ENCODE measurements at regions not wholly inside any gene's neighbourhood (a gene's known extent, or its start where the extent isn't known, plus 50 kb on each side); places are given as distances from the start of the nearest gene placed in this dataset.
A peak's percentile ranks its signal among the peaks of the same experiment; 100 is the strongest.
"Not testable (repeated sequence)": the region's sequence is repeated elsewhere in the genome, so short reads cannot be mapped to it uniquely, and the experiment has no call there.

DNA sequence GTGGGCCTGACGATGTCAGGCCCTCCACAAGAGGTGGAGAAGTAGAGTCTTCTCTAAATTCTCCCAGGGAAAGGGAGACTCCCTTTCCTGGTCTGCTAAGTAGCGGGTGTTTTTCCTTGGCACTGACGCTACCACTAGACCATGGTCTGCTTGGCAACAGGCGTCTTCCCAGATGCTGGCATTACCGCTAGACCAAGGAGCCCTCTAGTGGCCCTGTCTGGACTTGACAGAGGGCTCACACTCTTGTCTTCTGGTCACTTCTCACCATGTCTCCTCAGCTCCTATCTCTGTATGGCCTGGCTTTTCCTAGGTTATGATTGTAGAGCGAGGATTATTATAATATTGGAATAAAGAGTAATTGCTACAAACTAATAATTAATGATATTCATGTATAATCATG lies 51.1 kb upstream of the RASSF6 start:
- FAIRE-seq = not testable (repeated sequence)

DNA sequence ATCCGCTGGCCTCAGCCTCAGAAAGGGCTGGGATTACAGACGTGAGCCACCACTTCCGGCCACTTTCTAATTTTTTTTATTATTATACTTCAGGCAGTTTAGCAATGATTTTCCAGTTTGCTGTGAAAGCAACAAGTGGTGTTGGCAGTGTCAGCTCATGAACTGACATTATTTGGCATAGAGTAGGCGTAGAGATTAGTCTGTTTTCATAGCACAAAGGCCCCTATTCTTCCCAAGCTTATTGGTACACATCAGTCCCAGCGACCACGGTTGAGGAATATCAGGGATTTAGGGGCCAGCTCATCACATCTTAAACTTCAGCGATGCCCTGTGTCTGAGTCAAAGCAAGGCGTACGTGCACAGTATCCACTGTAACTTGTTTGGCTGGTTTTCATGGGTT lies 53.0 kb upstream of the RASSF6 start:
- FAIRE-seq = no peak

DNA sequence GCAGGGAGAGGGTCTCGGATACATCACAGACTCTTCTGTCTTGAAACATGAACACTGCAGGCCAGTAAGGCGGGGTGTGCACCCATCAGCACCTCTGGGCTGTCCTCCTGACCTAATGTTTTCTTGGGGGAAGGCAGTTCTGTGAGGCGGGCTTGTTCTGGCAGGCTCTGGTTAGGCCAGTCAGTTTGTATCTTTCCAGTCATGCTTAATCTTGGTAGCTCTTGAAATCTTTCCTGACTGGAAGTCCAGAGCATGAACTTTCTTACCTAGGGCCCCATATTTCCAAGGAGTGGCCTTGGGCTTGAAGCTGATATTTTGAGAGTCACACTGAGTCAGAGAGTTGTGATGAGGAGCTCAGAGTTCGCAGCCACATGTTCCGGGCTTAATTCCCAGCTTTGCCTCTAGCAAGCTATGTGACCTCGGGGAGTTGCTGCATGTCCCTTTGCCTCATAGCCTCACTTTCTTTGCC lies 54.2 kb upstream of the RASSF6 start:
- FAIRE-seq = no peak

DNA sequence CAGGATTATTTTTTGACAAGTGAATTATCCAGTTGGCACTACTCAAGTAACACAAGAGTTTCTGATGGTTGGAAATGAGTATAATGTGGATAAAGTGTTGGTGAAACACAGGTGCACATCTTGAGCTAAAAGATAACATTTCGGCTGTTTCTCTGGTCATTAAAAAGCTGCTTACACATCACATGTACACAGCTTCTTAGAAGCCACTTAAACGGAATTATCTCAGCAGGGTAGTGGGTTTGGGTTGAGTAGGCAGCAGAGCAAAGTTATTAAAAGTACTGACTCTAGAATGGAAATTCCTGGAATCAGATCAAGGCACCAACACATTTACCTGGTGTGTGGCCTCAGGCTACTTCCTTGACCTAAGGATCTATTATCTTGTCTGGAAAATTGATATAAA lies 55.4 kb upstream of the RASSF6 start:
- no peak for FAIRE-seq

DNA sequence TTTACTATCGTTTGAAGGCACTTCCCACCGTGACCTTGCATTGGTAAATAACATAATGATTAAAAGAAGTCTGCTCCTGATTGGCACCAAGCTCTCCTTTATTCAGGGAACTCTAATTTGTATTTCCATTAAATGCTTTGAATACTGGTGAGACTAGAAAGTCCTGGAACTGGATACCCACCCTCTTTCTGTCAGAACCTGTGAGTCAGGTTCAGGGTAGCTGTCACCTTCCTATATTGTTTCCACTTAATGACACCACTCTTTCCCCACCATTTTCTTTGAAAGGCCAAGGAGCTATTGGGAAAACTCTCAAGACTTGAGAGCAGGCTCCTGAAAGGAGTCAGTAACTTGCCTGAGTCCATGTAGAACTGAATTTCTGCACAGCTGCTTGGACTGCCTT lies 55.9 kb upstream of the RASSF6 start:
- FAIRE-seq = no peak

DNA sequence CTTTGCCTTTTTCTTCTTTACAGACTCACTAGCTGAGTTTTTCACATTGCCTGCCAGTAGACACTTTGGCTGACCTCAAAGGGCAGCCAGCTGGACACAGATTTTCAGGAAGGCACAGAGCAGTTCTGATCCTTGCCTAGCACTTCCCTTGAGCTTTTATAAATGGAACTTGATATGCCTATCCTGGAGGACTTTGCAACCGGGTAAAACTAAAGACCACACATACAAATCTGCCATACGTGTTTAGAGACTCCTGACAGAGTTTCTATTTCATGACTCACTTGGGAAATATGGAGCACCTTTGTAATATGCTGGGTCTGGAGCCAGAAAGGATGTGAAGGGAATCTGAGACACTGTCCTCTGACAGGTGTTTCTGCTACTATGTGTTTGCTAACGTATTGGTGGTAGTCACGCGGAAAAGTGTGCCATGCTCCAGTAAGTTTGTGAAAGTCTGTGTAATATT lies 56.7 kb upstream of the RASSF6 start:
- FAIRE-seq = peak; percentile 74

DNA sequence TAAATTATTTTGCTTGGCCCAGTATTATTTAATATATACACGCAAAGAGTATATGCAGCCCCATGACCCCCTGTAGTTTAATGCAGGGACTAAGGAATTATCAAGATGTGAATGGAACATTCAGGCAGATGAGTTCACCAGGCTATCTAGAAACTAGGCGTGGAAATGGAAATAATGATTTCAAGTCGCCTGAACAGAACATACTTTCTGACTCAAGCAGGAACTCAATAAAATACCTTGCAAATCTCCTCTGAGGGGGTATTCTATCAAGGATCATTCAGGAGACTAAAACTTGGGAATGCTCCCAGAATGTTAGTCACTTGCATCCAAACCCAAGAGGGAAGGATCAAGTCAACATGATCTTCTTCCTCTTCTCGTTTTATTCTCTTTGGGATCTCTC lies 59.6 kb upstream of the RASSF6 start:
- FAIRE-seq = no peak

DNA sequence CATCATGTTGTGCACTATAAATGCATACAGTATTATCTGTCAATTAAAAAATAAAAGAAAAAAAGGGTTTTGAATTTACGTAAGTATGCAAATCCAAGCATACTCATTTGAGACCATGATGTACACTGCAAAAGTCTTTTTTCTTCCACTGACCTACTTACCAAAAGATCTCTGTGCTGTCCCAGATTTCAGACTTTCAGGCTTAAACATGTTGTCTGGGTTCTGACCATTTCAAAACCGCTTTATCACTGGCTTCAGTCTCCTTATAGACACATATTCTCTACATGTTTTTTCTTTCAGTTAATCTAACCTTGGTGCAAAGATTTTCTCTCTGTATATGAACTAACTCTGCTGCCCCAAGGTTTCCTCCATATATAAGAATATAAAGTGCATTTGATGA lies 58.6 kb upstream of the CXCL8 start:
- no peak for FAIRE-seq

DNA sequence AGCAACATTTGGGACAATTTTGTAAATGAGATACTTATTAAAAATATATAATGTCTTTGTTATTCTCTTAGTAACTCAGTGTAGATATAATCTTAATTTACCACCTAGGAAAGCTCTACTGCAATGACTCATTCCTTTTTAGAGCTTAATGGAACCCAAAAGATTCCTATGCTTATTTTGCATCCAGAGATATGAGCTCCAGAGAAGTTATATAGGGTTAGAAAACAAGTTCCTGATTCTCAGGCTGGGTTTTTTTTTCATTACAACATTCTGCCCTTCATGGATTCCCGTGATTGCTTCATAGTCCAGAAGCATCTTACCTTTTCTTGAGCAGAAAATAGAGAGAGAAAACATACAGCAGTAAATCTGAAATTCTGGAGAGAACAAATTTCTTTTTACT lies 57.9 kb upstream of the CXCL8 start:
- no peak for FAIRE-seq

DNA sequence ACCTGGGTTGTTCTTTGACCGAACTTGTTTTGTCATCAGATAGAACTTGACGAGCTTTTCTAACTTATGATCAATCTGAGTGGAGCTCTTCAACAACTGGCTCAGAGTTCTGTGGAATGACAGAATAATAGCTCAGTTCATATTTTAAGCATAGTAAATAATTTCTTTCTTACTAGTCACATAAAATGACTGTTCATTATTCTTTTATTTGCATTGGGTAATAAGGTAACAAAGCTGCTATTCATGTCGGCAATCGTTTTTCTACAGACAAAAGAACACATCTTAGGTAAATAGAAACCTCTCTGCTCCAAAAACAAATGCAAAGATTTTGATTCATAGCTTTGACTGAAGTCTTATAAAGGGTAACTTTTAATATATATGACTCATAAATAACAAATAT lies 57.3 kb upstream of the CXCL8 start:
- FAIRE-seq = no peak

DNA sequence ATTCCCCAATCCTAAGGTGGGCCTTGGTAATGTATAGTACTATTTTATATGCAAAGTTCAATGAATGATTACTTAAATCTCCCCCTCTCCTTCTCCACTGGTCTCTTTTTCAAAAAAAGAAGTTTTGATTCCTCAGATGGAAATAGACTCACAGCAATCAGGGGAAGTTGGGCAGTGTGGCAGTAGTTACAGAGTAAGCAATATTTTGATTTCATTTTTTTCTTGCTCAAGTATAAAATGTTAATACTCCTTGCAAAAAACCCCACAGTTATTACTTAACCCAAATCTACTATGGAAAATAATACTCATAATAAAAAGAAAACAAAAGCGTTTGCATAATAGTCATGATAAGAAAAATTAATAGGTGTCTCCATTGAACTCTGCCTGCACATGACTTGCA lies 56.9 kb upstream of the CXCL8 start:
- no peak for FAIRE-seq

DNA sequence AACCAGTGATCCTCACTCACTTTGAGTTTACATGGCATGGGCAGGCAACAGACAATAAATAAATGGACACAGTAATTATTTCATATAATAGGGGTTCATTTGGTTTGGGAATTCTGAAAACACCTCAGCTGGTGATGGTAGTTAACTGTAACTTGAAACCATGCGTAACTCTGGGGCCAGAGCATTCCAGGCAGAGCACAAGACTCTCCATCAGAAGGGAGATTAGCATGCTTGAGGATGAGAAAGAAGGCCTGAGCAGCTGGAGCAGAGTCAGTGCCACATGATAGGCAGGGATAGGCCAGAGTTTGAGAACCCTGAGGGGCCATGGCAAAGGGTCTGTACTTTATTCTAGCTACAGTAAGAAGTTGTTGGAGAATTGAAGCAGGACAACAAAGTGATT lies 56.3 kb upstream of the CXCL8 start:
- FAIRE-seq = no peak

DNA sequence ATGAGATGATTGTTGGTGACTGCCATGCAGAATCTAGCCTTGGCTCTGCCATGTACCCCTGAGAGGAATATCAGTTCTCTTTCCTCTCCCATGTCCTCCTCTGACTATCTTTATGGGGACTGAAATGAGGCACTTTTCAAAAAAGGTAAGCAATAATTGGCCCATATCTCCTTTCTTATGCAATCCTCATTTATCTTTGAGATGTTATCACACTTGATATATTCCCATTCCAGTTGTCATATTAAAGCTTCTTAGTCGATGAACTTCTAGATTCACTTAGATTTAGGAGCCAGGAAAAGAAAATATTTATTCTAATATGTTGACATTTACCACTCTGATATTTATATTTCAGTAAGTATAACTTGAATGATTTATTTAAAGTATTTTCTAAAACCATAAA lies 55.3 kb upstream of the CXCL8 start:
- FAIRE-seq = no peak

DNA sequence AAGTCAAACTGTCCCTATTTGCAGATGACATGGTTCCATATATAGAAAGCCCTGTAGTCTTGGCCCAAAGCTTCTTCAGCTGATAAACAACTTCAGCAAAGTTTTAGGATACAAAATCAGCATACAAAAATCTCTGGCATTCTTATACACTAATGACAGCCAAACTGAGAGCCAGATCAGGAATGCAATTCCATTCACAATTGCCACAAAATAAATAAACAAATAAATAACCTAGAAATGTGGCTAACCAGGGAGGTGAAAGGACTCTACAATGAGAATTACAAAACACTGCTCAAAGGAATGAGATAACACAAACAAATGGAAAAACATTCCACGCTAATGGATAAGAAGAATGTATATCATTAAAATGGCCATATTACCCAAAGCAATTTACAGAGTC lies 52.9 kb upstream of the CXCL8 start:
- no peak for FAIRE-seq

DNA sequence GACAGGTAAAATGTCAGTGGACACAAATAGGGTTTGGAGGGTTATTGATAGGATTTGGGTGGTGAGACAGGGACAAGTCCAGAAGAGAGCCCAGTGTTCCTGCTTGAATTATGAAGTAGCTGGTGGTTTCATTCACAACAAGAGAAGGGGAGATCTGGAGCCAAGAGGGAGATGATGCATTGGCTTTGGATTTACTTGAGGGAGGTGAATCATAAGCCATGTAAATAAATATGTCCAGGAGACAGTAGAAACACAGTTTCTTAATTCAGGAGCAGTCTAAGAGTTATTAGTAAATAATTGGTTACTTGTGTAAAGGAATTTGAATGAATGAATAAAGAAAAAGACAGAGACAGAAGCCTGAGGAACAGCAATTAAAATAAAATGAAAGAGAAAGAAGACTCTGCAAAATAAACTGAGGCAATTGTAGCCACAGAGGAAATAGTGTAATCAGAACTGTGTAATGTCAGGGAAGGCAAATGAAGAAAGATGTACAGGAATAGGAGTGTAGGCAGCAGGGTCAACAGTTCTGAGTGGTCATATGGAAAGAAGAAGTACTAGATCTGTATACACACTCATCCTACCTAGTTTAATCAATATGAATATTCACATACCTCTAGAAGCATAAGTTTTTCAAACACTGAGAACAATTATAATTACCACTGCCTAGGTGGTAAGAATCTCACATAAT lies 50.2 kb upstream of the CXCL8 start:
- FAIRE-seq = no peak
